Midbrain (tissue), 1 donor: ENCODE measurements at regions not wholly inside any gene's neighbourhood (a gene's known extent, or its start where the extent isn't known, plus 50 kb on each side); places are given as distances from the start of the nearest gene placed in this dataset.

Experiments
- DNase-seq: peaks from one replicate; lab custom pipeline; 2025; lab: John Stamatoyannopoulos, UW

DNA sequence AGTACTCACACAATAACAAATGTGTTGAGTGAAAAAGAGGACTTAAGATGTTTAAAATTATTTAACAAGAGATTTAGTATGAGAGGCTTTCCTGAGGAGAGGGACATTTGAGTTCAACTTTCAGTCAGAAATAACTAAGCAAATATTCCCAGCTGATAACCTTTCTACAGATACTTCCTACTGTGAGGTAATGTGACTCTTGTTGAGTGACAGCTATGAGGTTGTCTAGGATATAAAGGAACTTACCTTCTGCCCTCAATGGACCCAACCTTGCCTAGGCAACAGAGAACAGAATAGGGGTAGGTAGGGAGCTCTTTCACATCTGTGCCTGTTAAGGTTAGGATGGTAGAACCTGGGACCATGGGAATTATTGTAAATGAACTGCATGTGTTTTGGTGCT lies 54.7 kb downstream of the GLUD2 start:
- DNase-seq = no peak

DNA sequence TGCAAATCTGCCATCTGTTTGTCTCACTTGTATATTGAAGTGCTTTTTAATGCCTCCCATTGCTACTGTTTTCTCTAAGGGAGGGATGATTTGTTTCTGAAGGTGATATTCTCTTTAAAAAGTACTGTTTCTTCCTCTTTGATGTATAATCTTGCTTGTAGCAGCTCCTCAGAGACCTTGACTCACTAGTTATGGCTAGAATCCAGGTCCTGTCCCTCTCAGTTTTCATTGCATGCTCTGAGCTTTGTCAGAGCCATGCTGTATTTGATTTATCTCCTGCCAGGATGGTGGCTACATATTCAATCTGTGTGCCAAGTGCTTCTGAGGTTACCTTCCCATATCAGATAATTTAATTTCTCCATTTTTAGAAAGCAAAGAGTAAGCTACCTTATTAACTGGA lies 56.0 kb downstream of the GLUD2 start:
- no peak for DNase-seq

DNA sequence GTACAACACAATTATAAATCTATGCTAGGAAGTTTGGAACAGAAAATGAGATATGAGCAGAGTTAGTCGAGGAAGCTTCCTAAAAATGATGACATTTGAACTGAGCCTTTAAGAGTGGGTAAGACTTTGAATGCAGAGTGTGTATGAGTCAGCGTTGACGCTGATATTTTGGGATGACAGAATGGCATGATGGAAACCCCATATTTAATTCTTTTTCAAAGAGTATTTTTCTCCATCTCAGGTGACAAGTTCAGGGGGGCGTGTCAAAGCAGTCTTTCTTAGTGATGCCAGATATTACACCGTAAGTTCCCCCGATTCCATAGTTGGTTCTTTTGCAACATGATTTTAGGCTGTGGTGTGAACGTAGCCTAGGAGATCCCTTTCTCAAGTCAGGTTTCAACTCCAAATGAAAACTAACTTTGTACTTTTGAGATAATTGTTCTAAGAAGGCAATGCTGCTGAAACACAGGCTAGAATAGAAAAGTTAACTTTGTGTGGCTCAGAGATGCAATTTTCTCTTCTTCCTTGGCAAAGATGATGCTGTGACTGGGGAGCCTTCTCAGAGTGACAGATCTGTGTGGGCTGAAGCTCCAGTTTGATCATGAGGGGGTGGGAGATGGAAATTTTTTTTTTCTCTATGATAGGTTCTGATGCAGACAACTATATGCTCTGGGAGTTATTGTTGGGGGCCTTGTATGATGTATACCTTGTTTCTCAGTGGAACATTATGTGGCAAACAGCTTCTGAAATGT lies 59.2 kb downstream of the GLUD2 start:
- no peak for DNase-seq

DNA sequence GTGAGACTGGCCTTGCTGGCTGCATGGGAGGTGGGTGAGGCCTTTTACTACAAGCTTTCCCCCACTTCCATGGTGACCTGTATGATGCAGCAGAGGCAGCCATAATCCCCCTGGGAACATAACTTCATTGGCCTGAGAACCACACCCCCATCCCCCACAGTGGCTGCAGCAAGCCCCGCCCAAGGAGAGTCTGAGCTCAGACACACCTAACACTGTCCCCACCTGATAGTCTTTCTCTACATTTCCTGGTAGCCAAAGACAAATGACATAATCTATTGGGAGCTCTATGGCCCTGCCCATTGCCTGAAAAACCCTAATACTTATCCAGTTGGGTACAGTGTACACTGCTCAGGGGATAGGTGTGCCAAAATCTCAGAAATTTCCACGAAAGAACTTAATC lies 62.6 kb downstream of the GLUD2 start:
- no peak for DNase-seq

DNA sequence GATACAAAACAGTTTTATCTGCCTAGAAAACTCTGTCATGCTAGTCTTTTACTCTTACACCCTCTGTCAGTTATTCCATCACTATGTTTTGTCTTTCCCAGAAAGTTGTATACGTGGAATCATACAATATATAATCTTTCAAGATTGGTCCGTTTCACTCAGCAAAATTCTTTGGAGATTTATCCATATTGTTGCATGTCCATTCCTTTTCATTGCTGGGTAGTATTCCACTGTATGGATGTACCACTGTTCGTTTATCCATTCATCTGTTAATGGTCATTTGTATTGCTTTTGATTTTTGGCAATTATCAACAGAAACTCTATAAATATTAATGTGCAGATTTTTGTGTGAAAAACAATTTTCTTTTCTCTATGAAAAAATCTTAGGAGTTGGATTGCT lies 63.1 kb downstream of the GLUD2 start:
- DNase-seq = no peak

DNA sequence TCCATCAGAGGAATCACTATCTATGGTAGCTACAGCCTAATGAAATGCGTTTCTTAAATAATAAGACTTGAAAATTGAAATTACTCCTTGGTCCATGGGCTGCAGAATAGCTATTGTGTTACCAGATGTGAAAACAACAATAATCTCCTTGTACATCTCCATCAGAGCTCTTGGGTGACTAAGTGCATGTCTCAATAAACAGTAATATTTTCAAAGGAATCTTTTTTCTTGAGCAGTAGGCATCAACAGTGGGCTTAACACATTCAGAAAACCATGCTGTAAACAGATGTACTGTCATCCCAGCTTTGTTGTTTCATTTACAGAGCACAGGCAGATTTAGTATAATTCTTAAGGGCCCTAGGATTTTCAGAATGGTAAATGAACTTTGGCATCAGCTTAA lies 67.3 kb downstream of the GLUD2 start:
- no peak for DNase-seq

DNA sequence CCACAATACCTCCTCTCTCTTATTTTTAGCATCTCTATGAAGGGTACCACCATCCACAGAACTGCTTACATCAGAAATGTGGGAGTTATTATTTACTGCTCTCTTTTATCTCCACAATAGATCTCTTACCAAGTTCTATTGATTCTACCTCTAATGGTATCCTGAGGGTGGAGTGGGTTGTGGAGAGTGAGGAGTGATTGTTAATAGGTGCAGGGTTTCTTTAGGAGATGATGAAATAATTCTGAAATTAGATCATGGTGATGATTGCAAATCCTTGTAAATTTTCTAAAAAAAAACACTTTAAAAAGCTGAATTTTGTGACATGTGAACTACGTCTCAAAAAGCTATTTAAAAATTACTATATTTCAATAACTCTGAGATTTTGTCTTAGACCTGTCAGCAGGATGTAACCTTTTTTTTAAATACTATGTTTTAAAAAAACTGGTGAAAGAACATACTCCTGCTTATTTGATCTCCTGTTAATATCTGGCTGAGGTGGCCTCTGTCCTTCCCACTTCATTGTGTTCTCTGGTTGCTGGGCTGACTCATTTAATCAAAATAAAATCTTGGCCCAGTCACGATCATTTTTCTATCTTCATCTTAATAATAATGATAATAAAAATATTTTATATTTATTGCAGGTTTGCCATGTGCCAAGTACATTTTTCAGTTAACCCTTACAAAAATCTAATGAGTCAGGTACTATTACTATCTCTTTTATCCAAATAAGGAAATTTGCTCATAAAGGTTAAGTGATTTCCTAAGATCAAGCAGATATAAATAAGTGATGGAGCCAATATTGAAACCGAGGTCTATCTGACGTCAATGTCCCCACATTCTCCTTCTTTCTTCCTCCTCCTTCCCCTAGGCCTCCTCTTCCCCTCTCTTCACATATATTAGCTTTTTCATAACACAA lies 73.5 kb downstream of the GLUD2 start:
- no peak for DNase-seq

DNA sequence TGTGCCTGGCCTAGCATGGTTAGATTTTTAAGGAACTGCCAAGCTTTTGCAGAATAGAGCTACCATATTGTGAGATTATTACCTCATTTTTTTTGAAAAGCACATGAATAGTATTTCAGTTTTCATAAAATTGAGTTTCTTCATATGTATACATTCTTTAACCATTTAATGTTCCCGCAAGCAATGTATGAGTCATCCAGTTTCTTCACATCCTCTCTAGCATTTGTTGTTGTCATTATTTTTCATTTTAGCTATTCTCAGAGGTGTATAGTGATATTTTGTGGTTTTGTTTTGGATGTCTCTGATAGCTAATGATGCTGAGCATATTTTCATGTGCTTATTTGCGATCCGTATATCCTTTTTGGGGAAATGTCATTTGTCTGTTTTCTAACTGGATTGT lies 74.9 kb downstream of the GLUD2 start:
- no peak for DNase-seq

DNA sequence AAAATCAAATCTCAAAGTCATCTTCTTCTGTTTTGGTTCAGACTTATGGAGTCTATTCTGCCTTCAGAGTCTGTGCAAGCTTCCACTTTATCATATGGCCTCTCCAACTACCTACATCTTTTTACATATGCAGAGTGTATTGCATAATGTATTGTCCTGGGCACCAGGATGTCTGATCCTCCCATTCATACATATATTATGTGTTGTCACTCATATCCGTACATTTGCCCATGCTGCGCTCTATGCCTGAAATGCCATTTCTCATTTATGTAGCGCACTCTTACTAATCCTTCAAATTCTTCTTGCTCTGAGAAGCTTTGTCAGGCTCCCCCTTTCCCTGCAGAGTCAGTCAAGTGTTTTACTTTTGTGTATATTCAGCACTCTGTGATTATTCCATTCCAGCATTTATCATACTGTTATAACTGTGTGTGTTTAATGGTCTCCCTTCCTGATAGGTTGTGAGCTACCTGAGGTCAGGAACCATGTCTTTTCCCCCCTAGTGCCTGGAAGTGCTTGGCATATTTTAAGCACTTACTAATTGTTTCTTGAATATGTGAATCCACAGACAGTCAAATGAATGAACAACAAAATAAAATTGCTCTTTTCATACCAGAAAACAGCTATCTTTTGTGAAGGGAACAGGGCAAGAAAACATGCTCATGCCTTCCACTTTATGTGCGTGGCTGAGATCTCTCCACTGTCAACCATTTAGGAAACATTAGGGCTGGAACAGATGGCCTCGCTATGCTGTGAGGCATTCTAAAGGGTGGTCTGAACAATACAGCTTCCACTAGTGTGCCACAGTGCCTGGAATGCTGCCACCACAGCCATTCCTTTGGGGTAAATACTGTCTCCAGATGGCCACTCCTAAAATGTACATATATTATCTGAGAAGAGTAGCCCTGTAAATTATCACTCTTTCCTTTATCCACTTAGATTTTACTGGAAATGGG lies 81.8 kb downstream of the GLUD2 start:
- no peak for DNase-seq

DNA sequence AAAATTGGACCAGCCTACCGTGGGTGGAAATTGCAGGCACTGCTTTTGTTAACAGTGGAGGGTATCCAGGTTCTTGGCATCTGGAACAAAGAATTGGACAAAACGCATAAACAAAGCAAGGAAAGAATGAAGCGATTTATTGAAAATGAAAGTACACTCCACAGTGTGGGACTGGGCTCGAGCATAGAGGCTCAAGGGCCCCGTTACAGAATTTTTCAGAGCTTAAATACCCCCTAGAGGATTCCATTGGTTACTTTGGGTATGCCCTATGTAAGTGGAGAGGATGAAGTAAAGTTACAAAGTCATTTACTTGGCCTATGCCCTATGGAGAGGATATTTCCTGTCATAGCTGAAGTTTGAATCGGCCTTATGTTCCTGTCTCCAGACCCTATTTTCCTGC lies 85.3 kb downstream of the GLUD2 start:
- DNase-seq = no peak

DNA sequence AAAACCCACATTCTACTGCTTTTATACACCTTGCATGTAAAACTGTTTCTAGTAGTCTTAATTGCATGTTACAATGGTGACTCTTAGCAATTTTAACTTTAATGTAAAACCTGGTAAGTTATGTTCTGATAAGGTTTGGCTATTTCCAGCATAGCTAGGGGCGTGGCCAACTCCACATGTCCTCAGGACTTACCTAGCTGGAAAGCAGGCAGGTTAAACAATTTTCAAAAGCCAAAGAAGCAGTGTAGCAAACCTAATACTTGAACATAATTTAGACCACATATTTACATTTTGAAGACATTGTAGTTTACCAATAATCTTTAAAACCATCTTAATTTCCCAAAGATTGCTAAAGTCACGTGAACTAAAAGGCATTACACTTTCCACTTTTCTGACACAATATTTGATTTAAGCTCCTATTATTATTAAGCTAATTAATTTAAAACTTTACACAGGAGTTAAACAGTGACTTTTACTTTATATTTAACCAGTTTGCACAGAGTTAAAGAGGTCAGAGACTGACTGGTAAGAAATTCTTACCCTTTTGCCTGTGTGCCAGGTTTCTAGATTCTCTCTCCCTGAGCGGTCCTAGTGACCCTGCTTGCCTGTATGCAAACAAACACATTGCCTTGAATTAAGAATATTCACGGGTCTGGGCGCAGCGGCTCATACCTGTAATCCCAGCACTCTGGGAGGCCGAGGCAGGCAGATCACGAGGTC lies 88.2 kb downstream of the GLUD2 start:
- DNase-seq = no peak

DNA sequence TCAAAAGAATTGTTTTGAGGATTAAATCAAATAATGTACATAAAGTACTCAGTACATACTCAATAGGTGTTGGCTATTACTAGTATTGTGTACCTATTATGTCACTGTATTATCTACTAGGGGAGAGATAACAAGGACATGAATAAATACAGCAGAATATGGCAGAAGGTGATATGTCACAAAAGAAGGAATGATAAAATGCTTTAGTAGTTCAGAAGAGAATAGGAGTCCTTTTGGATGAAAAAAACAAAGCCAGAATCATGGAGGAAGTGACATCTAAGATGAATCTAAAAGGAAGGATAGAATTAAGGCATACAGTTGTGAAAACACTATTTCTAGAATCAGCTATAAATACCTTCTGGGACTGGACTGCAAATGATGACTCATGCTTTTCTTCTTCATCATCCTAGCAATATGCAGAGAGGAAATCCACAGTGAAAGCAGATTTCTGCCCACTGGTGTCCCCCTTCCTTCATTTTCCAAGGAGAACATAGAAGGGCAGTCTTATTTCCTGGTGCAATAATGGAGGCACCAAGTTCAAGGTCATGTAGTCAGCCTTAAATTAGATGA lies 98.7 kb downstream of the GLUD2 start:
- DNase-seq = no peak

DNA sequence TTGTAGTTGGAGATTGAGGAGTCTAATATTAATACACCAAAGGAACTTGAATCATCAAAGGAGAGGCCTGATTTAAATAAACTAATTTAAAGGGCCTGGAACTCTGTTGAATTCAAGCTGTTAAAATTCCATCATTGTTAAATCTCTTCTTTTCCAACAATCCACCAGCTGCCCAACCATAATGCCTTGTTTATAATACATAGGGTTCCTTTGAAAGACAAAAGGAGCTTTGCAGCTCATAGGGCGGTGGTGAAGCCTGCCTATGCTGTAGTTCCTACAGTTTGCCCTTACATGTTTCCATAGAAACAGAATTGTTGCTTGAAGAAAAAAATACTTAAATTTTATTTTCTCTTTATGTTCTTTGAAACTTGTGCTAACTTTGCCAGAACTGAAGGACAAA lies 102.8 kb downstream of the GLUD2 start:
- no peak for DNase-seq

DNA sequence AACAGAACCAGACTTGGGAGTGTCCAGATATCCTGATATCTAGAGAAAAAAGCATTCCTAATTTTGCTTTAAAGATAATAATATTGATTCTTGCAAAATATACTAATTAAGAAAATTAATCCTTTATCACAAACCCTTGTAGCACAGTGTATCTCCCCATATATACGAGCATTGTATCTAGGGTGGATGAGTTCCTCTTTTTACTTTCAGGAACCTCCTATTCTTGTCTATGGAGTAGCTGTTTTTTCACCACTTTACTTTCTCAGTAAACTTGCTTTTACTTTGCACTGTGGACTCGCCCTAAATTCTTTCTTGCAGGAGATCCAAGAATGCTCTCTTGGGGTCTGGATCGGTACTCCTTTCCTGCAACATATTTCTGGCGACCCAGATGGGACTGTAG lies 103.9 kb downstream of the GLUD2 start:
- no peak for DNase-seq

DNA sequence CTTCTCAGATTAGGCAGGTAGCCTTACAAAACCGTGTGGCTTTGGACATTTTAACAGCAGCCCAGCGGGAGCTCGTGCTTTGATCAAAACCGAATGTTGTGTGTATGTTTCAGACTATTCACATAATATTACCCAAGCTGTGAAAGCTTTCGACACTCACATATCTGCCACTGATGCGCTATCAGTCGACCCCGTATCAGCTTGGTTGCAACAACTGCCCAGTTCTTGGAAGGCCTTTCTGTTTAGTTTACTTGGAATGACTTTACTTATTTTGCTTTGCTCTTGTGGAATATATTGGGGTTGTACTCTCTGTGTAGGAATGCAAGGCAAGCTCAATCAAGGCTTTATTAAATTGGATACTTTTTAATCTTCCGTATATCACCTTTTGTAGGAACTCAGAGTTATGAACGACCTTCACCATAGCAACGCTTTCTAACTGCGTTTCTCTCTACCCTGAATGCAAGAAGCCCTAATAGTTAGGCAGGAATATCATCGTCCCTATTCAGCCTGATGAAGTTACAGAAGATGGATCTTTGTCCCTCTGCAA lies 107.5 kb downstream of the GLUD2 start:
- no peak for DNase-seq

DNA sequence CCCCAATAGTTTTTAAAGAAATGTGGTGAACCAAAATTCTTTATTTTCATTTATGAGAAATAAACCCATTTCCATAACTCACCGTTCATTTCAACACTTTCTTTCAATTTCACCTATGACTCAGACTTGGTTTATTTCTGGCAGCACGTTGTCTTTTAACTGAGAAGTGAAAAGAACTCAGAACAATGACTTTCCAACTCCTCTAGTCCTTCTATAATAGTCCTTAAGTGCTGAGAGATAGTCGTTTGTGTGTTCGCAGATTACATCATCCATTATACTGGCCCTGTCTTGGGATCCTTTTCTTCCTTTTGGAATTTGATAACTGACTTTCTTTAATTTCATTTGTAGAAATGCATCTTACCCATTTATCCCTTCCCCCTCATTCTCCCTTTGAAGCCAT lies 113.6 kb downstream of the GLUD2 start:
- no peak for DNase-seq

DNA sequence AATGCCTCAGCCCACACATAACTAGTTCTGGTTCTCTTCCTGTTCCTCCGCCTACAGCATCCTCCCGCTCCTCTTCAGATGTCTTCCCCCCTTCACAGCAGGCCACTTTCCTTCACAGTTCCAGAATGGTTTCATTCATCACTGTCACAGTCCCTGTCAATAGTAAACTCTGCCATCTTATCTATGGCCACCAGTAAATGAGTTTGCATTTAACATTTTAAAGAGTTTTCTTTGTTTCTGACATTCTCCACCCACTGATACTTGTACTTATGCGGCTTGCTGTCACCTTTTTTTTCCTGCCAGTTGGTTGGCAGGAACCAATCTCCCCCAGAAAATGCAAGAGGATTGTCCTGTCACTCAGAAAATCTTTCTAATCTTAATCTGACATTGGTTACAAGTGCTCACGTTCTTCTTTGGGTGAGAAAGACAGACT lies 114.1 kb downstream of the GLUD2 start:
- DNase-seq = no peak

DNA sequence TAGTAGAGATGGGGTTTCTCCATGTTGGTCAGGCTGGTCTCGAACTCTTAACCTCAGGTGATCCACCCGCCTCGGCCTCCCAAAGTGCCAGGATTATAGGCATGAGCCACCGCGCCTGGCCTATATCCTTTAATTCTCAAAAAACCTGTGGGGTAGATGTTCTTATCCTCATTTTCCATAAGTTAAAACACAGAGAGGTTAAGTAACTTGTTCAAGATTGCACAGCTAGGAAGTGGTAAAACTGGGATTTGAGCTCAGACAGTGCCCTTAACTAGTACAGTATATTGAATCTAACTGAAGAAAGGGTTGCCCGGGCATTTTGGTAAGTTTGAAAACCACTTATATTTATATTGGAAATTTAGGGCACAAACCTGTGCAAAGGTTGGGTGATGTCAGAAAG lies 116.0 kb downstream of the GLUD2 start:
- no peak for DNase-seq

DNA sequence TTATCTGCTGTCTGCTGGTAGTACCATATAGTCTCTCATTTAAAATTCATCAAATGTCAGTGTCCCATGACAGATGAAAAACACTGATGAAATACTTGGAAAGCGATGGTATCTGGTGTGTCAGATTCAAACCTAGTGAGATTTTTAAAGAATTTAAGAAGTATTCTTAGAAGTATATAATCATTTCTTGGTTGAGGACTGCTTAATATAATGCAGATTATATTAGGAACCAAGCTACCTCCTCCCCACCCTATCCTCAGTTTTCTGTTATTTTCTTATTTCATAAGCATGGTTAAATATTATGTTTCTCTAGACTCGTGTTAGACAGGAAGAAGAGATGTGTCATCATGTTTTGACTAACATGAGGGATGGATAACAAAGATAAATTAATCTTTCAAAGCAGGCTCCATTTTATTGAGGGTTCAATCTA lies 118.5 kb downstream of the GLUD2 start:
- DNase-seq = no peak

DNA sequence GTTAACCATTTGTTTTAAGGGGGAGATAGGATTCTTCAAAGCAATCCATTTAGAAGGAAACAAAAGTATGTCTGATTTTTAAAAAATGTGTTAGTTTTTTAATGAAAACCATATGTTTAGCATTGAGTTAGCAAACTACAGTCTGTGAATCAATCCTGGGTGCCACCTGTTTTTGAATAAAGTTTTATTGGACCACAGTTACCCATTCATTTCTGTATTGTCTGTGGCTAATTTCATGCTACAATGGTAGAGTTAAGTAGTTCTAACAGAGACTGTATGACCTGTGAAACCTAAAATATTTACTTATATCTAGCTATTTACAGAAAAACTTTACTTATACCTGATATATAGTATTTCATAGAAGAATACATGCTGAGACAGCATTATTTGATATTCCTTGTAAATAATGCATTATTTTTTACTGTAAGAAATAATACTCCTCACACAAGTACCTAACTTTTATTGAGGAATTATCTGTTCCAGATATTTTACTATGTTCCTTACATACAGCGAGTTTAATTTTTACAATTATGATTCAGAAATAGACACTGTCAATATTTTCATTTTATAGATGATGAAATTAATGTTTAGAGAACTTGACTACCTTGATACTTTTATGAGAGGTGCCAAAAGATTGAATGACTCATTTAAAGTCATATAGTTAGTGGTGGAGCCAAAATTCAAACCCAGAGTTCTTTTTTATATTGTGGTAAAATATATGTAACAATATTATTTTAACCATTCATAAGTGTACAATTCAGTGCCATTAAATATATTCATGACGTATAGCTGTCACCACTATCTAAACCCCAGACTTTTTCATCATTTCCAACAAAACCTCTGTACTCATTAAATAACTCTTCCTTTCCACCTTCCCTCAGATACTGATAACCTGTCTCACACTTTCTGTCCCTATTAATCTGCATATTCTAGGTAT lies 122.0 kb downstream of the GLUD2 start:
- DNase-seq = no peak
